Muscle of leg (tissue), 3 donors: ENCODE measurements at regions not wholly inside any gene's neighbourhood (a gene's known extent, or its start where the extent isn't known, plus 50 kb on each side); places are given as distances from the start of the nearest gene placed in this dataset.
"Not testable (repeated sequence)": the region's sequence is repeated elsewhere in the genome, so short reads cannot be mapped to it uniquely, and the experiment has no call there.

ENCODE experiments used
- DNase-seq: peaks from one replicate; pipeline ENCODE4 v3.0.0; 2013
- H3K27ac ChIP-seq: one replicate; pipeline ENCODE4 v1.5.1; 2013; ENCODE audit warnings: mild to moderate bottlenecking, low read length, control low read depth
- H3K27me3 ChIP-seq: one replicate; pipeline ENCODE4 v1.6.1; 2013; ENCODE audit warnings: low read length; ENCODE audit not compliant: control insufficient read depth, insufficient read depth
- H3K36me3 ChIP-seq: one replicate; pipeline ENCODE4 v1.6.1; 2013; ENCODE audit warnings: low read length; ENCODE audit not compliant: control insufficient read depth, insufficient read depth
- H3K4me1 ChIP-seq: one replicate; pipeline ENCODE4 v1.6.1; 2013; ENCODE audit warnings: low read length; ENCODE audit not compliant: control insufficient read depth, insufficient read depth
- H3K4me3 ChIP-seq: one replicate; pipeline ENCODE4 v1.5.1; 2013; ENCODE audit warnings: low read length, control low read depth
- H3K9me3 ChIP-seq: replicated peaks from 2 replicates; pipeline ENCODE4 v1.6.1; 2013; ENCODE audit warnings: low read depth, low read length; ENCODE audit not compliant: control insufficient read depth
- WGBS: methylation state at CpG from one replicate; pipeline ENCODE4 v1.1.5; 2013; ENCODE audit warnings: missing lambda C conversion rate; ENCODE audit not compliant: insufficient coverage; 5-methylcytosine and 5-hydroxymethylcytosine counted together

GRCh38 chr11:46208803-46209202 lies 68.7 kb upstream of the CREB3L1 start:
- no peak for DNase-seq
- 100% methylated on average over 1 of the region's 4 CpGs for WGBS
- Histone ChIP-seq H3K9me3 (no peaks in the 10 kb centered on the region), H3K27ac (no peak overlapping the region), H3K4me1 (no peaks in the 10 kb centered on the region), H3K27me3 (no peaks in the 10 kb centered on the region), H3K4me3 (no peak overlapping the region), H3K36me3 (no peaks in the 10 kb centered on the region)

GRCh38 chr11:46207270-46207669 lies 70.2 kb upstream of the CREB3L1 start:
- no peaks in the 10 kb centered on the region for H3K27me3 ChIP-seq

GRCh38 chr11:46204415-46204814 lies 73.0 kb upstream of the CREB3L1 start:
- H3K4me1 ChIP-seq, DNase-seq, H3K27ac ChIP-seq, H3K9me3 ChIP-seq, H3K27me3 ChIP-seq, H3K36me3 ChIP-seq, H3K4me3 ChIP-seq: not testable (repeated sequence)
- 94% methylated on average over 2 of the region's 7 CpGs for WGBS

More at GRCh38 chr11:46207270-46207669, 70.2 kb upstream of the CREB3L1 start:
- DNase-seq: no peak
- no peaks in the 10 kb centered on the region for H3K9me3 ChIP-seq
- 62% methylated on average over 2 of the region's 4 CpGs for WGBS
- H3K4me3 ChIP-seq: no peak overlapping the region
- no peak overlapping the region for H3K27ac ChIP-seq
- H3K4me1 ChIP-seq: no peaks in the 10 kb centered on the region
- no peaks in the 10 kb centered on the region for H3K36me3 ChIP-seq

GRCh38 chr11:46203746-46204145 lies 73.7 kb upstream of the CREB3L1 start:
- no peak overlapping the region for H3K27ac ChIP-seq
- H3K4me3 ChIP-seq: no peak overlapping the region
- H3K4me1 ChIP-seq: no peaks in the 10 kb centered on the region
- 71% methylated on average over 7 of the region's 7 CpGs for WGBS
- no peak for DNase-seq
- no peaks in the 10 kb centered on the region for H3K9me3 ChIP-seq
- H3K27me3 ChIP-seq: peaks cover 5% of the 10 kb centered on the region
- H3K36me3 ChIP-seq: no peaks in the 10 kb centered on the region

GRCh38 chr11:46202696-46203391 lies 74.6 kb upstream of the CREB3L1 start:
- Histone ChIP-seq H3K36me3 (no peaks in the 10 kb centered on the region), H3K9me3 (no peaks in the 10 kb centered on the region), H3K27me3 (peaks cover 5% of the 10 kb centered on the region), H3K4me3 (no peak overlapping the region), H3K4me1 (no peaks in the 10 kb centered on the region), H3K27ac (no peak overlapping the region)
- 89% methylated on average over 5 of the region's 10 CpGs for WGBS
- no peak for DNase-seq

- H3K4me1 ChIP-seq: no peaks in the 10 kb centered on the region
- peaks cover 5% of the 10 kb centered on the region for H3K27me3 ChIP-seq
- no peaks in the 10 kb centered on the region for H3K36me3 ChIP-seq
- no peak overlapping the region for H3K27ac ChIP-seq
- DNase-seq: no peak
- 78% methylated on average over 1 of the region's 7 CpGs for WGBS
- no peaks in the 10 kb centered on the region for H3K9me3 ChIP-seq
- no peak overlapping the region for H3K4me3 ChIP-seq
Observed at GRCh38 chr11:46202149-46202548, 75.3 kb upstream of the CREB3L1 start.

- peaks cover 5% of the 10 kb centered on the region for H3K27me3 ChIP-seq
- H3K9me3 ChIP-seq: no peaks in the 10 kb centered on the region
- no peak overlapping the region for H3K27ac ChIP-seq
- 71% methylated on average over 8 of the region's 10 CpGs for WGBS
- H3K4me3 ChIP-seq: no peak overlapping the region
- DNase-seq: no peak
- no peaks in the 10 kb centered on the region for H3K36me3 ChIP-seq
- no peaks in the 10 kb centered on the region for H3K4me1 ChIP-seq
Observed at GRCh38 chr11:46200537-46201281, 76.8 kb upstream of the CREB3L1 start.

GRCh38 chr11:46198245-46199240 lies 77.3 kb upstream of the PHF21A start:
- Histone ChIP-seq H3K27me3 (peaks cover 5% of the 10 kb centered on the region), H3K4me3 (no peak overlapping the region), H3K36me3 (no peaks in the 10 kb centered on the region), H3K9me3 (no peaks in the 10 kb centered on the region), H3K27ac (no peak overlapping the region), H3K4me1 (no peaks in the 10 kb centered on the region)
- 60% methylated on average over 1 of the region's 8 CpGs for WGBS
- peak; percentile 9 for DNase-seq

GRCh38 chr11:46197421-46197820 lies 76.2 kb upstream of the PHF21A start:
- DNase-seq: no peak
- Histone ChIP-seq H3K4me1 (no peaks in the 10 kb centered on the region), H3K9me3 (no peaks in the 10 kb centered on the region), H3K27ac (no peak overlapping the region), H3K36me3 (no peaks in the 10 kb centered on the region), H3K27me3 (peaks cover 5% of the 10 kb centered on the region), H3K4me3 (no peak overlapping the region)
- no CpG with 5 or more reads among the region's 3 CpGs for WGBS

GRCh38 chr11:46188017-46188416 lies 66.8 kb upstream of the PHF21A start:
- Histone ChIP-seq H3K4me1 (no peaks in the 10 kb centered on the region), H3K27ac (no peak overlapping the region), H3K9me3 (peaks cover 2% of the 10 kb centered on the region), H3K27me3 (no peaks in the 10 kb centered on the region), H3K36me3 (no peaks in the 10 kb centered on the region), H3K4me3 (no peak overlapping the region)
- no peak for DNase-seq
